ENCODE measurements at regions not wholly inside any gene's neighbourhood (a gene's known extent, or its start where the extent isn't known, plus 50 kb on each side); places are given as distances from the start of the nearest gene placed in this dataset.

- Histone ChIP-seq H3K27me3 (ENCODE audit: control insufficient read depth, extremely low read depth, insufficient read depth, low read length) (no peaks in the 10 kb centered on the region), H3K4me2 (ENCODE audit: control insufficient read depth, extremely low read depth, insufficient read depth, low read depth, low read length) (no peak overlapping the region), H3K9ac (ENCODE audit: control insufficient read depth, extremely low read depth, insufficient read depth, low read length) (no peak overlapping the region), H3K4me3 (ENCODE audit: control insufficient read depth in 2 of 3, extremely low read depth in 1 of 3, insufficient read depth in 2 of 3, low read depth in 1 of 3, low read length in 3 of 3) (no peak overlapping the region), H4K20me1 (ENCODE audit: control insufficient read depth, extremely low read depth, insufficient read depth, low read length) (no peaks in the 10 kb centered on the region), H3K79me2 (ENCODE audit: control insufficient read depth, insufficient read depth, low read length) (no peaks in the 10 kb centered on the region), H3K27ac (ENCODE audit: control insufficient read depth, insufficient read depth, low read length) (no peak overlapping the region), H2AFZ (ENCODE audit: control insufficient read depth, low read length) (no peak overlapping the region), H3K36me3 (ENCODE audit: control insufficient read depth in 2 of 2, extremely low read depth in 1 of 2, insufficient read depth in 2 of 2, low read length in 2 of 2) (no peaks in the 10 kb centered on the region), H3K9me3 (ENCODE audit: control insufficient read depth, low read depth, low read length) (no peaks in the 10 kb centered on the region), H3K4me1 (ENCODE audit: control insufficient read depth, extremely low read depth, insufficient read depth, low read length) (no peaks in the 10 kb centered on the region), H3K9me1 (ENCODE audit: control insufficient read depth, extremely low read depth, insufficient read depth, low read length) (no peaks in the 10 kb centered on the region)
- TF ChIP-seq, protein P1, sequence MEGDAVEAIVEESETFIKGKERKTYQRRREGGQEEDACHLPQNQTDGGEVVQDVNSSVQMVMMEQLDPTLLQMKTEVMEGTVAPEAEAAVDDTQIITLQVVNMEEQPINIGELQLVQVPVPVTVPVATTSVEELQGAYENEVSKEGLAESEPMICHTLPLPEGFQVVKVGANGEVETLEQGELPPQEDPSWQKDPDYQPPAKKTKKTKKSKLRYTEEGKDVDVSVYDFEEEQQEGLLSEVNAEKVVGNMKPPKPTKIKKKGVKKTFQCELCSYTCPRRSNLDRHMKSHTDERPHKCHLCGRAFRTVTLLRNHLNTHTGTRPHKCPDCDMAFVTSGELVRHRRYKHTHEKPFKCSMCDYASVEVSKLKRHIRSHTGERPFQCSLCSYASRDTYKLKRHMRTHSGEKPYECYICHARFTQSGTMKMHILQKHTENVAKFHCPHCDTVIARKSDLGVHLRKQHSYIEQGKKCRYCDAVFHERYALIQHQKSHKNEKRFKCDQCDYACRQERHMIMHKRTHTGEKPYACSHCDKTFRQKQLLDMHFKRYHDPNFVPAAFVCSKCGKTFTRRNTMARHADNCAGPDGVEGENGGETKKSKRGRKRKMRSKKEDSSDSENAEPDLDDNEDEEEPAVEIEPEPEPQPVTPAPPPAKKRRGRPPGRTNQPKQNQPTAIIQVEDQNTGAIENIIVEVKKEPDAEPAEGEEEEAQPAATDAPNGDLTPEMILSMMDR (optimal IDR thresholded peaks at IDR 0.05 in 1 of 3, IDR thresholded peaks at IDR 0.05 in 1 of 3, conservative IDR thresholded peaks at IDR 0.05 in 1 of 3; ENCODE audit: extremely low read depth in 1 of 3, insufficient read depth in 2 of 3, low read length in 3 of 3): no peak
- no peak for TF ChIP-seq EZH2 (IDR thresholded peaks at IDR 0.05; ENCODE audit: low read length)
- DNase-seq (ENCODE audit: low read depth, low spot score) (no peak), FAIRE-seq (no peak)
- dilution Hi-C loops (cut with MboI; ENCODE audit: extremely low pct_ligation_motif_present, low sequenced_read_pairs): no loop called here
Observed at GRCh38 chr14:48333221-48333920, 658.0 kb upstream of the MDGA2 start.

- no peaks in the 10 kb centered on the region for H3K27me3 ChIP-seq (ENCODE audit: control insufficient read depth, extremely low read depth, insufficient read depth, low read length)
- H2AFZ ChIP-seq (ENCODE audit: control insufficient read depth, low read length): no peak overlapping the region
- H3K4me2 ChIP-seq (ENCODE audit: control insufficient read depth, extremely low read depth, insufficient read depth, low read depth, low read length): no peak overlapping the region
Observed at GRCh38 chr14:48331421-48331820, 656.0 kb upstream of the MDGA2 start.

More at GRCh38 chr14:48331421-48331820, 656.0 kb upstream of the MDGA2 start:
- Histone ChIP-seq H3K9ac (ENCODE audit: control insufficient read depth, extremely low read depth, insufficient read depth, low read length) (no peak overlapping the region), H3K27ac (ENCODE audit: control insufficient read depth, insufficient read depth, low read length) (no peak overlapping the region), H3K9me1 (ENCODE audit: control insufficient read depth, extremely low read depth, insufficient read depth, low read length) (no peaks in the 10 kb centered on the region), H4K20me1 (ENCODE audit: control insufficient read depth, extremely low read depth, insufficient read depth, low read length) (no peaks in the 10 kb centered on the region), H3K4me1 (ENCODE audit: control insufficient read depth, extremely low read depth, insufficient read depth, low read length) (no peaks in the 10 kb centered on the region), H3K36me3 (ENCODE audit: control insufficient read depth in 2 of 2, extremely low read depth in 1 of 2, insufficient read depth in 2 of 2, low read length in 2 of 2) (no peaks in the 10 kb centered on the region), H3K4me3 (ENCODE audit: control insufficient read depth in 2 of 3, extremely low read depth in 1 of 3, insufficient read depth in 2 of 3, low read depth in 1 of 3, low read length in 3 of 3) (no peak overlapping the region), H3K9me3 (ENCODE audit: control insufficient read depth, low read depth, low read length) (no peaks in the 10 kb centered on the region), H3K79me2 (ENCODE audit: control insufficient read depth, insufficient read depth, low read length) (no peaks in the 10 kb centered on the region)
- FAIRE-seq: no peak
- dilution Hi-C loops (cut with MboI; ENCODE audit: extremely low pct_ligation_motif_present, low sequenced_read_pairs): no loop called here
- TF ChIP-seq, protein P1 (optimal IDR thresholded peaks at IDR 0.05 in 1 of 3, IDR thresholded peaks at IDR 0.05 in 1 of 3, conservative IDR thresholded peaks at IDR 0.05 in 1 of 3; ENCODE audit: extremely low read depth in 1 of 3, insufficient read depth in 2 of 3, low read length in 3 of 3): no peak
- TF ChIP-seq EZH2 (IDR thresholded peaks at IDR 0.05; ENCODE audit: low read length): no peak
- DNase-seq (ENCODE audit: low read depth, low spot score): no peak
